BLaER1 treated with 17β-estradiol and CSF1 and Interleukin-3, amounts not matched to agents 10 nM and 100 nM (cell line): ENCODE measurements at regions not wholly inside any gene's neighbourhood (a gene's known extent, or its start where the extent isn't known, plus 50 kb on each side); places are given as distances from the start of the nearest gene placed in this dataset.

ENCODE experiments used
- H3K27ac ChIP-seq, 11 experiments: shearing (Covaris generic); formaldehyde crosslinking; 2 replicates each; pipeline ENCODE4 v1.8.1; 2022
- H3K27me3 ChIP-seq, 11 experiments: shearing (Covaris generic); formaldehyde crosslinking; 2 replicates each; pipeline ENCODE4 v1.8.1; 2022
- H3K36me3 ChIP-seq, 11 experiments: shearing (Covaris generic); formaldehyde crosslinking; 2 replicates each; pipeline ENCODE4 v1.8.1; 2022
- H3K4me1 ChIP-seq, 10 experiments: shearing (Covaris generic); formaldehyde crosslinking; 2 replicates each; pipeline ENCODE4 v1.8.1; 2022
- H3K4me2 ChIP-seq, 11 experiments: shearing (Covaris generic); formaldehyde crosslinking; 2 replicates each; pipeline ENCODE4 v1.8.1; 2022
- H3K4me3 ChIP-seq, 10 experiments: shearing (Covaris generic); formaldehyde crosslinking; 2 replicates each; pipeline ENCODE4 v1.8.1; 2022
- H3K9ac ChIP-seq, 11 experiments: shearing (Covaris generic); formaldehyde crosslinking; 2 replicates each; pipeline ENCODE4 v1.8.1; 2022
- H3K9me3 ChIP-seq, 11 experiments: shearing (Covaris generic); formaldehyde crosslinking; replicated peaks in 1 of 11; 2 replicates each; pipeline ENCODE4 v1.8.1; 2022
- H4K20me1 ChIP-seq, 11 experiments: shearing (Covaris generic); formaldehyde crosslinking; 2 replicates each; pipeline ENCODE4 v1.8.1; 2022
- Cebpa-rat ChIP-seq, 11 experiments: shearing (Covaris generic); IDR thresholded peaks; 2 replicates each; pipeline ENCODE4 v1.8.1; 2022

DNA sequence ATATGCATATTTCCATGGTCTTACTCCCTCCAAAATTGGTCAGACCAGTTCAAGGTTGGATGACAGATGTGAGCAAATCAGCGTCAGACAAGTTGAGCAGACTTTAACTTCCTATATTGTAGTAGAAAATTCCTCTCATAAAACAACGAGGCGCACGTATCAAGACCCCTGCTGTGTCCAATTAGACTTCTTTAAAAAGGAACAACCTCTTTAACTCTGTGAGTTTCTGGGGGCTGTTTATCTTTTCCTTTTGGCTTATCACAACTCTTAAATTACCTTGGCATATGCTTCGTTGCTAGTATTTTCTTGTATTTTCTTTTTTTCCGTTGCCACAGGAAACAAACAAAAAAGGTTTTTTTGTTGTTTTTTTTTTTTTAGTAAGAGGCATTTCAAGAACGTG, 398.2 kb upstream of the WWC1 start:
- Histone ChIP-seq H3K27ac (no peak overlapping the region), H3K27me3 (no peaks in the 10 kb centered on the region), H3K9ac (no peak overlapping the region), H4K20me1 (peaks cover 0 to 5% (median 0%) of the 10 kb centered on the region in 11 experiments; a peak in 1 of 22 replicates), H3K4me2 (no peak overlapping the region), H3K4me1 (peaks cover 0 to 14% (median 0%) of the 10 kb centered on the region in 10 experiments; a peak in 1 of 20 replicates), H3K4me3 (no peak overlapping the region), H3K36me3 (peaks cover 0 to 60% (median 7%) of the 10 kb centered on the region in 11 experiments; a peak in 10 of 22 replicates), H3K9me3 (peaks cover 0 to 13% (median 0%) of the 10 kb centered on the region in 11 experiments; a peak in 4 of 22 replicates)
- TF ChIP-seq Cebpa-rat (IDR thresholded peaks at IDR 0.05): no peak

DNA sequence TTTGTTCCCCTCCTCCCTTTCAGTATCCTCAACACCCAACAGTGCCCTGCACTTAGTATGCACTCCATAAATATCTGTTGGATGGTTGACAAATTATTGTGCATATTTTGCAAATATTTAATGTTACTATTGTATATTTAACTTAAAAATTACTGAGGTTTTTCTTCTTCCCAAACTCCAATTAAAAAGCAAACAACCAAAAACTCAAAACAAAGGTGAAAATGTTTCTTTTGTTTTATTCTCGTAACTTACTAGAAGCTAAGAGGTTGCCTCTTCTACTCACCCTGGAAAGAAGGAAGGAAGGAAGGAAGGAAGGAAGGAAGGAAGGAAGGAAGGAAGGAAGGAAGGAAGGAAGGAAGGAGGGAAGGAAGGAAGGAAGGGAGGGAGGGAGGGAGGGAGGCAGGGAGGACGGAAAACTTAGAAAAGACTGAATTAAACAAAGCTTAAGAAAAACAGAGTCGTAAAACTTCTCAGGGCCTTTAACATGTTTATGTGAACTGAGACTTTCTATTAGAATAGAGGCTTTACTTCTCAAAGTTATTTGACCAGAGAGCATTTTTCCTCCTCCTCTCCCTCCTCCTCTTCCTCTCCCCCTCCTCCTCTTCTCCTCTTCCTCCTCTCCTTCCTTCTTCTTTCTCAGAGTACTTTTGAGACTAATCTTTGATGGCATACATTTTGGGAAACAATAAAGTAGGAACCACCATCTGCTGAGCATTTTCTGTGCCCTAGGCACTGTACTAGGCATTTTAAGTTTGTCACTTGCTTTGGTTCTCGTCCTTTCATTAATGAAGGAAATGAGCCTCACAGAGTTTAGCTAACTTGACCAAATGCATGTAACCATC, 396.6 kb upstream of the WWC1 start:
- Histone ChIP-seq H3K27me3 (no peaks in the 10 kb centered on the region), H3K4me3 (no peak overlapping the region), H3K9me3 (peaks cover 0 to 13% (median 0%) of the 10 kb centered on the region in 11 experiments; a peak in 4 of 22 replicates), H3K4me2 (no peak overlapping the region), H4K20me1 (peaks cover 0 to 5% (median 0%) of the 10 kb centered on the region in 11 experiments; a peak in 1 of 22 replicates), H3K9ac (no peak overlapping the region), H3K4me1 (peaks cover 0 to 14% (median 0%) of the 10 kb centered on the region in 10 experiments; a peak in 1 of 20 replicates), H3K27ac (no peak overlapping the region), H3K36me3 (peaks cover 0 to 55% (median 7%) of the 10 kb centered on the region in 11 experiments; a peak in 10 of 22 replicates)
- TF ChIP-seq Cebpa-rat (IDR thresholded peaks at IDR 0.05): no peak

- Histone ChIP-seq H3K4me1 (peaks cover 0 to 14% (median 0%) of the 10 kb centered on the region in 10 experiments; a peak in 1 of 20 replicates), H3K27ac (no peak overlapping the region), H3K9me3 (peaks cover 0 to 13% (median 0%) of the 10 kb centered on the region in 11 experiments; a peak in 4 of 22 replicates), H3K4me3 (no peak overlapping the region), H3K36me3 (peaks cover 0 to 55% (median 6%) of the 10 kb centered on the region in 11 experiments; a peak in 10 of 22 replicates), H3K4me2 (no peak overlapping the region), H3K27me3 (no peaks in the 10 kb centered on the region), H4K20me1 (peaks cover 0 to 5% (median 0%) of the 10 kb centered on the region in 11 experiments; a peak in 1 of 22 replicates), H3K9ac (no peak overlapping the region)
- no peak for TF ChIP-seq Cebpa-rat (IDR thresholded peaks at IDR 0.05)
Observed at GRCh38 chr5:167895899-167896659, 395.4 kb upstream of the WWC1 start.

GRCh38 chr5:167896814-167897213, 394.6 kb upstream of the WWC1 start:
- Histone ChIP-seq H3K4me3 (no peak overlapping the region), H3K4me1 (peaks cover 0 to 8% (median 0%) of the 10 kb centered on the region in 10 experiments; a peak in 1 of 20 replicates), H3K27ac (no peak overlapping the region), H3K27me3 (no peaks in the 10 kb centered on the region), H3K9ac (no peak overlapping the region), H3K36me3 (peaks cover 0 to 47% (median 0%) of the 10 kb centered on the region in 11 experiments; a peak in 9 of 22 replicates), H3K9me3 (peaks cover 0 to 6% (median 0%) of the 10 kb centered on the region in 11 experiments; a peak in 3 of 22 replicates), H3K4me2 (no peak overlapping the region), H4K20me1 (peaks cover 0 to 5% (median 0%) of the 10 kb centered on the region in 11 experiments; a peak in 1 of 22 replicates)
- TF ChIP-seq Cebpa-rat (IDR thresholded peaks at IDR 0.05): no peak

- Histone ChIP-seq H3K27me3 (no peaks in the 10 kb centered on the region), H4K20me1 (peaks cover 0 to 5% (median 0%) of the 10 kb centered on the region in 11 experiments; a peak in 1 of 22 replicates), H3K36me3 (peaks cover 0 to 42% (median 0%) of the 10 kb centered on the region in 11 experiments; a peak in 9 of 22 replicates), H3K9me3 (peaks cover 0 to 6% (median 0%) of the 10 kb centered on the region in 11 experiments; a peak in 2 of 22 replicates), H3K9ac (no peak overlapping the region), H3K4me2 (no peak overlapping the region), H3K4me1 (0 out of 20 replicates have a peak, but pooled peaks cover 0 to 2% (median 0%) of the 10 kb centered on the region in 10 experiments), H3K4me3 (no peak overlapping the region), H3K27ac (no peak overlapping the region)
- TF ChIP-seq Cebpa-rat (IDR thresholded peaks at IDR 0.05): no peak
Observed at GRCh38 chr5:167897371-167897770, 394.1 kb upstream of the WWC1 start.

DNA sequence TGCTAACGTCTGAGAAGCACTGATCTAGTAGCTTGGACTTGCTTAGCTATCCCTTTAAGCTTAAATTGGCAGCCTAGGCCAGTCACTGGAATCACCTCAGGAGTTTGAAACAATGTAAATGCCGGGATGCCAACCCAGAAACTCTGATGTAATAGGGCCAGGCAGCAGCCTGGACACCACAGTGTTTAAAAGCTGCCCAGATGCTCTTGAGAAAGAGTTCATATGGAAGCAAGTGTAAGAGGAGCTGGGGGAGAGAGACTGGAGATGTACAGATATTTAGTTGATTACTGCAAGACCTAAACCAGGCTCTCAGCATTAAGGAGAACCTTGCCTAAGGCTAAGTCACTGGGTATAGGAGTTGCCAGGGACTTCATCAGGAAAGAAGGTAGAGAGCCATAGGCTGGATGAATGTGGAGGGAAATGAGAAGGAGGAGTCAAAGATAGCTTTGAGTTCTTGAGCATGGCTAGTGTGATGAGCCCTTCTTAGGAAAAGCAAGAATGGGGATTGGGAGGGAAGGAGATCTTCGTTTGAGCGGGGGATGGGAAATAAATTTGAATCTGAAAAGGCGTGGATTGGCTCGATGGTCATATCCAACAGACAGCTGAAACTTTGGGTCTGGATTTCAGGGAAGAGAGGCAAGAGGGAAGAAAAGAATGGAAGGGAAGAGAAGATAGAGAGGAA, 392.9 kb upstream of the WWC1 start:
- no peaks in the 10 kb centered on the region for H3K4me1 ChIP-seq
- no peak overlapping the region for H3K4me3 ChIP-seq
- no peak for TF ChIP-seq Cebpa-rat (IDR thresholded peaks at IDR 0.05)

DNA sequence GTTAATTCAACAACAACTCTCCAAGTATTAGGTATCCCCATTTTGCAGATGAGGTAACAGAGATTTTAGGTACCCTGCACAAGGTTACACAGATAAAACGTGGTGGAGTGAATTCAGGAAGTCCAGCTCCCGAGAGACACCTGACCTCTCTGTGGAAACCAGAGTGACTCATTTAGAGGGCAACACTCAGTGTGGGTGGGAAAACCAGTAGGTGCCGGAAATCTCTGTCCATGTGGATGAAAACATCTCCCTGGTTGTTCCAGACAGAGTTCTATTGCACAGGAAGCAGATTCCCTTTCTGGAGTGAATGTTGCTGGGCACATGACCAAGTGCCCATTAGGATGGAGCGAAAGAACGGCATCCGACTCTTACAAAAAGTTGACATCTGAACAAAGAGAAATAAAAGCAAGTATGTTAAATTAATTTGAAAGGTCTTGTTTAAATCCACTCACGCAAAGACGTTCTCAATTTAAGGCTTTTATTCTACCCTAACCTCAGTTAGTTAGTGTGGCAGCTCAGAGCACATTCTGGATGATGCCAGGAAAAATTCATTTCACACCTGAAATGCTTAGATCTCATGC, 391.9 kb upstream of the WWC1 start:
- Histone ChIP-seq H3K36me3 (peaks cover 0 to 23% (median 0%) of the 10 kb centered on the region in 11 experiments; a peak in 4 of 22 replicates), H3K9me3 (no peaks in the 10 kb centered on the region), H3K27me3 (no peaks in the 10 kb centered on the region), H3K4me3 (no peak overlapping the region), H3K27ac (no peak overlapping the region), H3K4me1 (no peaks in the 10 kb centered on the region), H3K9ac (no peak overlapping the region), H4K20me1 (peaks cover 0 to 5% (median 0%) of the 10 kb centered on the region in 11 experiments; a peak in 1 of 22 replicates), H3K4me2 (no peak overlapping the region)
- TF ChIP-seq Cebpa-rat (IDR thresholded peaks at IDR 0.05): no peak

More for the DNA sequence above, 392.9 kb upstream of the WWC1 start:
- Histone ChIP-seq H3K27me3 (no peaks in the 10 kb centered on the region), H4K20me1 (peaks cover 0 to 5% (median 0%) of the 10 kb centered on the region in 11 experiments; a peak in 1 of 22 replicates), H3K27ac (no peak overlapping the region), H3K4me2 (no peak overlapping the region), H3K9me3 (peaks cover 0 to 6% (median 0%) of the 10 kb centered on the region in 11 experiments; a peak in 2 of 22 replicates), H3K9ac (no peak overlapping the region), H3K36me3 (peaks cover 0 to 31% (median 0%) of the 10 kb centered on the region in 11 experiments; a peak in 5 of 22 replicates)
